Body of pancreas (tissue), 4 donors: ENCODE measurements at regions not wholly inside any gene's neighbourhood (a gene's known extent, or its start where the extent isn't known, plus 50 kb on each side); places are given as distances from the start of the nearest gene placed in this dataset.

ENCODE experiments used
- ATAC-seq: fragments of 150-250 bp; one replicate; pipeline ENCODE4 v1.9.1; 2016
- DNase-seq, 4 donors: peaks; one replicate each; pipeline ENCODE4 v3.0.0-alpha.2; 2019
- H3K27ac ChIP-seq, 4 donors: fragments of 200-600 bp; sonication (generic); 1 replicate in 3 of 4; 2 replicates in 1 of 4; pipeline versions ENCODE4 v1.5.1 to v1.6.1; 2016 to 2019; ENCODE audit warnings: mild to moderate bottlenecking in 1 of 4, mixed read lengths in 1 of 4, moderate library complexity in 1 of 4
- H3K27me3 ChIP-seq, 2 donors: fragments of 200-600 bp; sonication (generic); one replicate each; pipeline ENCODE4 v1.6.0; 2016; ENCODE audit warnings: mild to moderate bottlenecking in 1 of 2
- H3K36me3 ChIP-seq, 2 donors: fragments of 200-600 bp; sonication (generic); replicated peaks in 1 of 2; 2 replicates each; pipeline ENCODE4 v1.5.1; 2016; ENCODE audit warnings: low read depth in 2 of 2; ENCODE audit not compliant: insufficient read depth in 1 of 2
- H3K4me1 ChIP-seq: fragments of 200-600 bp; sonication (generic); one replicate; pipeline ENCODE4 v1.6.0; 2016
- H3K4me3 ChIP-seq, 2 donors: fragments of 200-600 bp; sonication (generic); 1 replicate in 1 of 2; 2 replicates in 1 of 2; pipeline ENCODE4 v1.5.1; 2016 to 2019
- H3K9me3 ChIP-seq, 3 donors: fragments of 200-600 bp; sonication (generic); 1 replicate in 2 of 3; 2 replicates in 1 of 3; pipeline ENCODE4 v1.5.1; 2016
- POLR2A ChIP-seq, 3 donors: fragments of 450-650 bp; IDR thresholded peaks; one replicate each; pipeline ENCODE4 v1.6.1; 2016; ENCODE audit warnings: antibody characterized with exemption in 3 of 3, mild to moderate bottlenecking in 2 of 3
- WGBS, 2 donors: methylation state at CpG; one replicate each; pipeline ENCODE4 v1.1.5; 2017; 5-methylcytosine and 5-hydroxymethylcytosine counted together
- intact Hi-C: fragments of 100-400 bp; cut with DNase I; formaldehyde crosslinking; loops from one replicate; pipeline ENCODE4 v1.15.1; 2023
- TF ChIP-seq, protein P1 (sequence below), 7 experiments: fragments of 450-650 bp in 4 of 7; fragments of 200-600 bp in 3 of 7; sonication (generic) in 3 of 7; IDR thresholded peaks; one replicate each; pipeline ENCODE4 v1.5.1; 2016 to 2019; ENCODE audit warnings: antibody characterized with exemption in 7 of 7

DNA sequence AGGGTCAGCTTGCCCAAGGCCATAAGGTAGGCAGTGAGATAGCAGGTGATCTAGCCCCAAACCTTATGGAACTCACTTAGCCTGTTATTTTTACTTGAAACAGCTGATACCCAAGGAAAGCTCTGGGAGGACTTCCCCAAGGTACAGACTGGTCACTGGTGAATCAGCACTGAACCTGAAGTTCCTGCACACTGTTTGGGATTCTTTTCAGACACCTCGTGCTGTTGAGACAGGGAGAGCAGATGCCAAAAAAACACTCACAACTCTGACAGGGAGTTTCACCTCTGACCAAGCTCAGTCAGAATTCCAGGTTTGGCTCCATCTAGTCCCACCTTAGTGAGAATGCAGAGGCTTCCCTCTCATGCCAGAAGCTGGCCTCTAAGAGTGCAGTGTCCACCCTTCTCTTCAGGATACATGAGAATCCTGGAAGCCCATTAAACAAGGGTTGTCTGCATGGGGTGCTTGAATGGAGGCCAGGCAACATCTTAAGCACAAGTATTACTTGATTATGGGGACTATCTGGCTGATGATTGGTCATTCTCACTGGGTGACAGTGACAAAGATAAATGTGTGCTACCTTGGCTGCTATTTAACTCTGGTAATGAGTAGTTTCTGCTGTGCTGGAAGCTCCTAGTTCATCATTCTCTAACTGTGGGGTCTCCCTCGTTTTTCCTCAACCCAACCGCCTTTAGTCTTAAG is 122.8 kb upstream of the SLIT3 start:
- Histone ChIP-seq H3K4me3 (no peak overlapping the region), H3K27me3 (no peaks in the 10 kb centered on the region), H3K36me3 (no peaks in the 10 kb centered on the region), H3K27ac (no peak overlapping the region), H3K9me3 (no peaks in the 10 kb centered on the region), H3K4me1 (no peaks in the 10 kb centered on the region)
- ATAC-seq (no peak), DNase-seq (no peak)
- 53 to 81% methylated on average over 3 of the region's 3 CpGs for WGBS, 2 donors
- intact Hi-C loops = no loop called here
- TF ChIP-seq POLR2A (IDR thresholded peaks at IDR 0.05) = no peak
- TF ChIP-seq, protein P1, sequence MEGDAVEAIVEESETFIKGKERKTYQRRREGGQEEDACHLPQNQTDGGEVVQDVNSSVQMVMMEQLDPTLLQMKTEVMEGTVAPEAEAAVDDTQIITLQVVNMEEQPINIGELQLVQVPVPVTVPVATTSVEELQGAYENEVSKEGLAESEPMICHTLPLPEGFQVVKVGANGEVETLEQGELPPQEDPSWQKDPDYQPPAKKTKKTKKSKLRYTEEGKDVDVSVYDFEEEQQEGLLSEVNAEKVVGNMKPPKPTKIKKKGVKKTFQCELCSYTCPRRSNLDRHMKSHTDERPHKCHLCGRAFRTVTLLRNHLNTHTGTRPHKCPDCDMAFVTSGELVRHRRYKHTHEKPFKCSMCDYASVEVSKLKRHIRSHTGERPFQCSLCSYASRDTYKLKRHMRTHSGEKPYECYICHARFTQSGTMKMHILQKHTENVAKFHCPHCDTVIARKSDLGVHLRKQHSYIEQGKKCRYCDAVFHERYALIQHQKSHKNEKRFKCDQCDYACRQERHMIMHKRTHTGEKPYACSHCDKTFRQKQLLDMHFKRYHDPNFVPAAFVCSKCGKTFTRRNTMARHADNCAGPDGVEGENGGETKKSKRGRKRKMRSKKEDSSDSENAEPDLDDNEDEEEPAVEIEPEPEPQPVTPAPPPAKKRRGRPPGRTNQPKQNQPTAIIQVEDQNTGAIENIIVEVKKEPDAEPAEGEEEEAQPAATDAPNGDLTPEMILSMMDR (IDR thresholded peaks at IDR 0.05) = no peak

- ATAC-seq = no peak
- Histone ChIP-seq H3K27ac (no peak overlapping the region), H3K4me1 (no peaks in the 10 kb centered on the region), H3K4me3 (no peak overlapping the region), H3K27me3 (no peaks in the 10 kb centered on the region), H3K36me3 (no peaks in the 10 kb centered on the region), H3K9me3 (no peaks in the 10 kb centered on the region)
- DNase-seq = peak; percentile 29 to 72 (median 58)
- intact Hi-C loops = no loop called here
- 29 to 40% methylated on average over 3 of the region's 3 CpGs for WGBS, 2 donors
- TF ChIP-seq, protein P1 (IDR thresholded peaks at IDR 0.05) = no peak
- no peak for TF ChIP-seq POLR2A (IDR thresholded peaks at IDR 0.05)
Observed at GRCh38 chr5:169422087-169422486, 121.1 kb upstream of the SLIT3 start.

DNA sequence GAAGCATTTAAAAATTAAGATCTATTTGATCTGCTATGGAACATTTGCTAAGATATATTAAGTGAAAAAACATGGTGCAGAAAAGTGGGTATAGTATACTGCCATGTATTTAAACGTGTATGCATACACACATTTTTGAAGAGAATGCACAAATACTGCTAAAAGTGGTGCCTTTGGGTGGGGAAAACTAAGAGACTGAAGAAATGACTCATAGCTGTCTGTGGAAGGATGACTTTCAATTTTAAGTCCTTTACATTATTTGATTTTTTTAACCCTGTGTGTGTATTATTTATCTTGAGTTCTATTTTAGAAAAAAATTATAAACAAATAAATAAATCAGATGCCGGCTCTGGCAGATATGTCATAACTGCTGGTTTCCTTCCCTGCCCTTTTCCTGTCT is 120.7 kb upstream of the SLIT3 start:
- no peak for DNase-seq
- H3K4me1 ChIP-seq = no peaks in the 10 kb centered on the region

GRCh38 chr5:169417676-169418075 is 116.7 kb upstream of the SLIT3 start:
- no peak for ATAC-seq
- intact Hi-C loops = no loop called here

More for the DNA sequence above, 120.7 kb upstream of the SLIT3 start:
- no peak overlapping the region for H3K4me3 ChIP-seq
- TF ChIP-seq, protein P1 (IDR thresholded peaks at IDR 0.05) = no peak
- no peak for TF ChIP-seq POLR2A (IDR thresholded peaks at IDR 0.05)
- intact Hi-C loops = no loop called here
- no peak for ATAC-seq
- H3K9me3 ChIP-seq = no peaks in the 10 kb centered on the region
- H3K27me3 ChIP-seq = no peaks in the 10 kb centered on the region
- H3K27ac ChIP-seq = no peak overlapping the region
- no peaks in the 10 kb centered on the region for H3K36me3 ChIP-seq
- 29 to 32% methylated on average over 2 of the region's 2 CpGs for WGBS, 2 donors

More at GRCh38 chr5:169417676-169418075, 116.7 kb upstream of the SLIT3 start:
- TF ChIP-seq, protein P1 (IDR thresholded peaks at IDR 0.05) = no peak
- TF ChIP-seq POLR2A (IDR thresholded peaks at IDR 0.05) = no peak
- Histone ChIP-seq H3K36me3 (no peaks in the 10 kb centered on the region), H3K4me1 (no peaks in the 10 kb centered on the region), H3K9me3 (no peaks in the 10 kb centered on the region), H3K27me3 (no peaks in the 10 kb centered on the region), H3K4me3 (no peak overlapping the region), H3K27ac (no peak overlapping the region)
- WGBS, 2 donors = 84 to 93% methylated on average over 4 of the region's 4 CpGs
- no peak for DNase-seq
